ENCODE measurements at regions not wholly inside any gene's neighbourhood (a gene's known extent, or its start where the extent isn't known, plus 50 kb on each side); places are given as distances from the start of the nearest gene placed in this dataset.

DNA sequence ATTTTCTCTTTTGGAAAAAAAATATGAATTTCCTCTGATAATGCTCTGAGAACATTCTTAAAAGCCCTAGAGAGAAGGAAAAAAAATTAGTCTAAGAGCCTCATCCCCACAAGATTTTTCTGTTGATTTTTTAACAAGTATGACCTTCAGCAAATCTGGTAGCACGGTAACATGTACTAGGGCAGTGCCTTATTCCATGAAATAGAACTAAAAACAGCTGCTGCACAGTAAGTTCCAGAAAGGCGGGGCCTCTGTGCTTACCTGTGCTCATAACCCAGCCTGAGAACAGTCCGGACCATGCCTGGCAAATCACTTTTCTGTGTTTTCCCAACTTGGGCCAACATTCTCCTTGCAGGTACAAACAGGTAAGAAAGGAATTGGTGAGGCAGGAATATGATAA lies 519.1 kb upstream of the AKR1E2 start:
- Histone ChIP-seq H3K4me3 (ENCODE audit: control extremely low read depth in 1 of 5, extremely low read depth in 1 of 5, insufficient read depth in 1 of 5, low read depth in 2 of 5, low read length in 4 of 5) (no peak overlapping the region), H3K9ac (ENCODE audit: low read length) (no peak overlapping the region), H2AFZ (ENCODE audit: insufficient read depth, low read depth, low read length, poor library complexity, severe bottlenecking) (no peak overlapping the region), H3K79me2 (ENCODE audit: control insufficient read depth, insufficient read depth, low read length) (no peaks in the 10 kb centered on the region), H3K27ac (ENCODE audit: low read length in 2 of 2) (no peak overlapping the region), H3K27me3 (replicated peaks in 1 of 4; ENCODE audit: control extremely low read depth in 1 of 4, control insufficient read depth in 3 of 4, insufficient read depth in 4 of 4, low read length in 3 of 4) (peaks cover 0 to 8% (median 0%) of the 10 kb centered on the region in 4 experiments), H3K4me2 (replicated peaks; ENCODE audit: low read depth, low read length, poor library complexity, severe bottlenecking) (no peak overlapping the region), H4K20me1 (ENCODE audit: control insufficient read depth, insufficient read depth, low read length, poor library complexity, severe bottlenecking) (no peaks in the 10 kb centered on the region), H3K4me1 (ENCODE audit: control insufficient read depth in 2 of 2, insufficient read depth in 2 of 2, low read length in 2 of 2) (no peaks in the 10 kb centered on the region), H3K9me3 (ENCODE audit: control extremely low read depth in 1 of 3, control insufficient read depth in 2 of 3, insufficient read depth in 1 of 3, low read length in 2 of 3) (no peaks in the 10 kb centered on the region), H3K36me3 (replicated peaks in 1 of 2; ENCODE audit: control extremely low read depth in 1 of 2, control insufficient read depth in 1 of 2, extremely low read depth in 1 of 2, insufficient read depth in 2 of 2, low read length in 1 of 2) (no peaks in the 10 kb centered on the region)
- ATAC-seq (ENCODE audit: low read depth) (no peak), DNase-seq (no peak)
- no peaks in the 10 kb centered on the region for H3K4me1 Mint-ChIP-seq
- intact Hi-C loops (cut with micrococcal nuclease), result no loop called here
- CTCF ChIA-PET, result no interaction called here
- H3K27me3 Mint-ChIP-seq, result peaks cover 19% of the 10 kb centered on the region
- no peaks in the 10 kb centered on the region for H3K9me3 Mint-ChIP-seq (ENCODE audit: insufficient read depth)
- no peak overlapping the region for H3K27ac Mint-ChIP-seq
- TF ChIP-seq EZH2 (IDR thresholded peaks at IDR 0.05; ENCODE audit: borderline replicate concordance, insufficient read depth, low read depth, low read length, poor library complexity, severe bottlenecking), result no peak
- TF ChIP-seq, protein P1, sequence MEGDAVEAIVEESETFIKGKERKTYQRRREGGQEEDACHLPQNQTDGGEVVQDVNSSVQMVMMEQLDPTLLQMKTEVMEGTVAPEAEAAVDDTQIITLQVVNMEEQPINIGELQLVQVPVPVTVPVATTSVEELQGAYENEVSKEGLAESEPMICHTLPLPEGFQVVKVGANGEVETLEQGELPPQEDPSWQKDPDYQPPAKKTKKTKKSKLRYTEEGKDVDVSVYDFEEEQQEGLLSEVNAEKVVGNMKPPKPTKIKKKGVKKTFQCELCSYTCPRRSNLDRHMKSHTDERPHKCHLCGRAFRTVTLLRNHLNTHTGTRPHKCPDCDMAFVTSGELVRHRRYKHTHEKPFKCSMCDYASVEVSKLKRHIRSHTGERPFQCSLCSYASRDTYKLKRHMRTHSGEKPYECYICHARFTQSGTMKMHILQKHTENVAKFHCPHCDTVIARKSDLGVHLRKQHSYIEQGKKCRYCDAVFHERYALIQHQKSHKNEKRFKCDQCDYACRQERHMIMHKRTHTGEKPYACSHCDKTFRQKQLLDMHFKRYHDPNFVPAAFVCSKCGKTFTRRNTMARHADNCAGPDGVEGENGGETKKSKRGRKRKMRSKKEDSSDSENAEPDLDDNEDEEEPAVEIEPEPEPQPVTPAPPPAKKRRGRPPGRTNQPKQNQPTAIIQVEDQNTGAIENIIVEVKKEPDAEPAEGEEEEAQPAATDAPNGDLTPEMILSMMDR (IDR thresholded peaks at IDR 0.05), result no peak
- POLR2A ChIA-PET, result no interaction called here
- H3K4me3 Mint-ChIP-seq, result no peak overlapping the region
- WGBS (ENCODE audit: insufficient coverage), result 96% methylated on average over 3 of the region's 3 CpGs

DNA sequence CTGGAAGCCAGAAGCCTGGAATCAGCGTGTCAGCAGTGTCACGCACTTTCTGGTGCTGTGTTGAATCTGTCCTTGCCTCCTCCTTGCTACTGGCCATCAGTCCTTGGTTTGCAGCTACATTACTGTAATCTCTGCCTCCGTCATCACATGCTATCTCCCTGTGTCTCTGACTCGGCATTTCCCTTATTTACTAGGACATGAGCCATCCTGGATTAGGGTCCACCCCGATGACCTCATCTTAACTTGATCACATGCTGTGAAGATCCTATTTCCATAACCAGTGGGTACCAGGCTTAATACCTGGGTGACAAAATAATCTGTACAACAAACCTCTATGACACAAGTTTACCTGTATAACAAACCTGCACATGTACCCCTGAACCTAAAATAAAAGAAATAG lies 518.0 kb upstream of the KLF6 start:
- H3K4me3 ChIP-seq (ENCODE audit: control extremely low read depth in 1 of 5, extremely low read depth in 1 of 5, insufficient read depth in 1 of 5, low read depth in 2 of 5, low read length in 4 of 5), result no peak overlapping the region
- H3K9ac ChIP-seq (ENCODE audit: low read length), result no peak overlapping the region
- intact Hi-C loops (cut with micrococcal nuclease), result no loop called here
- ChIA-PET CTCF (no interaction called here), POLR2A (no interaction called here)
- H2AFZ ChIP-seq (ENCODE audit: insufficient read depth, low read depth, low read length, poor library complexity, severe bottlenecking), result no peak overlapping the region
- ATAC-seq (ENCODE audit: low read depth), result no peak
- no peaks in the 10 kb centered on the region for H4K20me1 ChIP-seq (ENCODE audit: control insufficient read depth, insufficient read depth, low read length, poor library complexity, severe bottlenecking)
- H3K36me3 ChIP-seq (replicated peaks in 1 of 2; ENCODE audit: control extremely low read depth in 1 of 2, control insufficient read depth in 1 of 2, extremely low read depth in 1 of 2, insufficient read depth in 2 of 2, low read length in 1 of 2), result no peaks in the 10 kb centered on the region
- H3K27ac ChIP-seq (ENCODE audit: low read length in 2 of 2), result no peak overlapping the region
- H3K27me3 Mint-ChIP-seq, result peaks cover 12% of the 10 kb centered on the region
- no peaks in the 10 kb centered on the region for H3K9me3 Mint-ChIP-seq (ENCODE audit: insufficient read depth)
- H3K4me1 ChIP-seq (ENCODE audit: control insufficient read depth in 2 of 2, insufficient read depth in 2 of 2, low read length in 2 of 2), result no peaks in the 10 kb centered on the region
- H3K4me1 Mint-ChIP-seq, result no peaks in the 10 kb centered on the region
- no peak overlapping the region for H3K4me3 Mint-ChIP-seq
- TF ChIP-seq EZH2 (IDR thresholded peaks at IDR 0.05; ENCODE audit: borderline replicate concordance, insufficient read depth, low read depth, low read length, poor library complexity, severe bottlenecking), result no peak
- TF ChIP-seq, protein P1 (IDR thresholded peaks at IDR 0.05), result no peak
- no peaks in the 10 kb centered on the region for H3K9me3 ChIP-seq (ENCODE audit: control extremely low read depth in 1 of 3, control insufficient read depth in 2 of 3, insufficient read depth in 1 of 3, low read length in 2 of 3)
- H3K27me3 ChIP-seq (replicated peaks in 1 of 4; ENCODE audit: control extremely low read depth in 1 of 4, control insufficient read depth in 3 of 4, insufficient read depth in 4 of 4, low read length in 3 of 4), result peaks cover 0 to 1% (median 0%) of the 10 kb centered on the region in 4 experiments
- H3K27ac Mint-ChIP-seq, result no peak overlapping the region
- DNase-seq, result no peak
- WGBS (ENCODE audit: insufficient coverage), result 91% methylated on average over 4 of the region's 5 CpGs
- no peaks in the 10 kb centered on the region for H3K79me2 ChIP-seq (ENCODE audit: control insufficient read depth, insufficient read depth, low read length)
- no peak overlapping the region for H3K4me2 ChIP-seq (replicated peaks; ENCODE audit: low read depth, low read length, poor library complexity, severe bottlenecking)

Measured in B cell (primary cell).